ENCODE measurements at regions not wholly inside any gene's neighbourhood (a gene's known extent, or its start where the extent isn't known, plus 50 kb on each side); places are given as distances from the start of the nearest gene placed in this dataset.

- TF ChIP-seq CTCF (conservative IDR thresholded peaks at IDR 0.05) (no peak), ZFX (IDR thresholded peaks at IDR 0.05) (no peak)
These were observed 317.0 kb downstream of the RASEF start for GRCh38 chr9:82745919-82746318.
